Neural progenitor cell (in vitro differentiated cells): ENCODE measurements at regions not wholly inside any gene's neighbourhood (a gene's known extent, or its start where the extent isn't known, plus 50 kb on each side); places are given as distances from the start of the nearest gene placed in this dataset.

Experiments
- CTCF ChIP-seq: fragments of 200-600 bp; sonication (generic); IDR thresholded peaks from 2 replicates; pipeline ENCODE4 v1.5.1; 2017; ENCODE audit warnings: antibody characterized with exemption, mild to moderate bottlenecking
- EZH2 ChIP-seq: fragments of 200-600 bp; sonication (generic); IDR thresholded peaks from 2 replicates; pipeline ENCODE4 v1.6.1; 2017; ENCODE audit warnings: antibody characterized with exemption, mild to moderate bottlenecking, moderate library complexity

GRCh38 chr15:61731099-61731498, 329.1 kb downstream of the VPS13C start:
- TF ChIP-seq CTCF, result no peak
- TF ChIP-seq EZH2, result no peak
